ENCODE measurements at regions not wholly inside any gene's neighbourhood (a gene's known extent, or its start where the extent isn't known, plus 50 kb on each side); places are given as distances from the start of the nearest gene placed in this dataset.

- intact Hi-C loops (cut with micrococcal nuclease; ENCODE audit: unreplicated experiment), result no loop called here
- Mint-ChIP-seq H3K36me3 (ENCODE audit: insufficient read depth, unreplicated experiment) (no peaks in the 10 kb centered on the region), H3K4me1 (ENCODE audit: low read depth, unreplicated experiment) (no peaks in the 10 kb centered on the region), H3K9me3 (ENCODE audit: low read depth, unreplicated experiment) (no peaks in the 10 kb centered on the region), H3K4me3 (ENCODE audit: low read depth, unreplicated experiment) (no peak overlapping the region), H3K27ac (ENCODE audit: unreplicated experiment) (no peak overlapping the region), H3K27me3 (ENCODE audit: unreplicated experiment) (no peaks in the 10 kb centered on the region)
- CTCF ChIA-PET, result no interaction called here
- BruUV-seq (replicated peaks), result no TSS peak
- DNase-seq, result no peak
- no peak for TF ChIP-seq CTCF (IDR thresholded peaks at IDR 0.05; ENCODE audit: unreplicated experiment)
These were observed 848.0 kb downstream of the DACH1 start for GRCh38 chr13:71018995-71019394.

GRCh38 chr13:71018544-71018943, 848.5 kb downstream of the DACH1 start:
- Mint-ChIP-seq H3K36me3 (ENCODE audit: insufficient read depth, unreplicated experiment) (no peaks in the 10 kb centered on the region), H3K4me1 (ENCODE audit: low read depth, unreplicated experiment) (no peaks in the 10 kb centered on the region), H3K9me3 (ENCODE audit: low read depth, unreplicated experiment) (no peaks in the 10 kb centered on the region), H3K4me3 (ENCODE audit: low read depth, unreplicated experiment) (no peak overlapping the region), H3K27me3 (ENCODE audit: unreplicated experiment) (no peaks in the 10 kb centered on the region), H3K27ac (ENCODE audit: unreplicated experiment) (no peak overlapping the region)
- intact Hi-C loops (cut with micrococcal nuclease; ENCODE audit: unreplicated experiment), result no loop called here
- no TSS peak for BruUV-seq (replicated peaks)
- CTCF ChIA-PET, result no interaction called here
- DNase-seq, result no peak
- no peak for TF ChIP-seq CTCF (IDR thresholded peaks at IDR 0.05; ENCODE audit: unreplicated experiment)

GRCh38 chr13:71017607-71018006, 849.4 kb downstream of the DACH1 start:
- H3K4me1 Mint-ChIP-seq (ENCODE audit: low read depth, unreplicated experiment), result no peaks in the 10 kb centered on the region
- TF ChIP-seq CTCF (IDR thresholded peaks at IDR 0.05; ENCODE audit: unreplicated experiment), result no peak
- CTCF ChIA-PET, result no interaction called here
- no peak overlapping the region for H3K4me3 Mint-ChIP-seq (ENCODE audit: low read depth, unreplicated experiment)
- no peaks in the 10 kb centered on the region for H3K9me3 Mint-ChIP-seq (ENCODE audit: low read depth, unreplicated experiment)
- H3K27me3 Mint-ChIP-seq (ENCODE audit: unreplicated experiment), result no peaks in the 10 kb centered on the region
- intact Hi-C loops (cut with micrococcal nuclease; ENCODE audit: unreplicated experiment), result no loop called here
- no peak for DNase-seq
- H3K27ac Mint-ChIP-seq (ENCODE audit: unreplicated experiment), result no peak overlapping the region
- H3K36me3 Mint-ChIP-seq (ENCODE audit: insufficient read depth, unreplicated experiment), result no peaks in the 10 kb centered on the region
- no TSS peak for BruUV-seq (replicated peaks)

DNA sequence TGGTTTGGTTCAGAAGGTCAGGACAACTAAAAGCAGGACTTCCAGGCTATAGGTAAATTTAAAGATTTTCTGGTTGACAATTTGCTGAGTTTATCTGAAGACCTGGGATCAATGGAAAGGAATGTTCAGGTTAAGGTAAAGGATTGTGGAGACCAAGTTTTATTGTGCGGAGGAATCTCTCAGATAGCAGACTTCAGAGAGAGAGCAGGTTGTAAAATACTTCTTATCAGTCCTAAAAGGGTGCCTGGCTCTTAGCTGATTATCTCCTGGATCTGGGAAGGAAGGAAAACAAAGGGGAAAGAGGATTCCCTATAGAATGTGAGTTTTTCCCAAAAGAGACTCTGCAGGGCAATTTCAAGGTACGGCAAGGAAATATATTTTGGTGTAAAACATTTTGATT, 851.5 kb downstream of the DACH1 start:
- Mint-ChIP-seq H3K36me3 (ENCODE audit: insufficient read depth, unreplicated experiment) (no peaks in the 10 kb centered on the region), H3K4me3 (ENCODE audit: low read depth, unreplicated experiment) (no peak overlapping the region), H3K9me3 (ENCODE audit: low read depth, unreplicated experiment) (no peaks in the 10 kb centered on the region), H3K27ac (ENCODE audit: unreplicated experiment) (no peak overlapping the region), H3K27me3 (ENCODE audit: unreplicated experiment) (no peaks in the 10 kb centered on the region), H3K4me1 (ENCODE audit: low read depth, unreplicated experiment) (no peaks in the 10 kb centered on the region)
- CTCF ChIA-PET, result no interaction called here
- no TSS peak for BruUV-seq (replicated peaks)
- no peak for DNase-seq
- intact Hi-C loops (cut with micrococcal nuclease; ENCODE audit: unreplicated experiment), result no loop called here
- no peak for TF ChIP-seq CTCF (IDR thresholded peaks at IDR 0.05; ENCODE audit: unreplicated experiment)

DNA sequence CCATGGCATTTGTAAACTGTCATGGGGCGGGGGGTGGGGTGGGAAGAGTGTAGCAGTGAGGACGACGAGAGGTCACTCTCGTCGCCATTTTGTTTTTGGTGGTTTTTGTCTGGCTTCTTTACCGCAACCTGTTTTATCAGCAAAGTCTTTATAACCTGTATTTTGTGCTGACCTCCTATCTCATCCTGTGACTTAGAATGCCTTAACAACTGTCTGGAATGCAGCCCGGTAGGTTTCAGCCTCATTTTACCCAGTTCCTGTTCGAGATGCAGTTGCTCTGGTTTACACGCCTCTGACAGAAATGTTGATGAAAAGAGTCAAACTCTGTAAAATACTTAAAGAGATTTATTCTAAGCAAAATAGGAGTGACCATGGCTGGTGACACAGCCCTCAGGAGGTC, 852.0 kb downstream of the DACH1 start:
- CTCF ChIA-PET, result no interaction called here

More for the DNA sequence above, 852.0 kb downstream of the DACH1 start:
- Mint-ChIP-seq H3K4me3 (ENCODE audit: low read depth, unreplicated experiment) (no peak overlapping the region), H3K27me3 (ENCODE audit: unreplicated experiment) (no peaks in the 10 kb centered on the region), H3K4me1 (ENCODE audit: low read depth, unreplicated experiment) (no peaks in the 10 kb centered on the region), H3K9me3 (ENCODE audit: low read depth, unreplicated experiment) (no peaks in the 10 kb centered on the region), H3K36me3 (ENCODE audit: insufficient read depth, unreplicated experiment) (no peaks in the 10 kb centered on the region), H3K27ac (ENCODE audit: unreplicated experiment) (no peak overlapping the region)
- TF ChIP-seq CTCF (IDR thresholded peaks at IDR 0.05; ENCODE audit: unreplicated experiment), result no peak
- intact Hi-C loops (cut with micrococcal nuclease; ENCODE audit: unreplicated experiment), result no loop called here
- BruUV-seq (replicated peaks), result no TSS peak
- no peak for DNase-seq

Data from Calu3 (cell line).